PC-9 (cell line): ENCODE measurements at regions not wholly inside any gene's neighbourhood (a gene's known extent, or its start where the extent isn't known, plus 50 kb on each side); places are given as distances from the start of the nearest gene placed in this dataset.

Experiments used
- BruUV-seq: library from RNA; stranded (reverse); fragments of 400-500 nt; replicated peaks from 2 replicates; lab custom pipeline; 2021; lab: Mats Ljungman, UMichigan
- CTCF ChIA-PET: fragments of 300-600 bp; sonication (Branson Sonifier 250); formaldehyde crosslinking; loops from one replicate; lab custom pipeline; 2022; ENCODE audit warnings: antibody characterized with exemption; lab: Charles Lee
- POLR2A ChIA-PET: fragments of 300-600 bp; sonication (Branson Sonifier 250); formaldehyde crosslinking; loops from one replicate; lab custom pipeline; 2022; ENCODE audit warnings: antibody characterized with exemption; ENCODE audit not compliant: unreplicated experiment; lab: Charles Lee
- DNase-seq, 2 experiments: peaks; one replicate each; pipeline versions ENCODE4 v3.0.0 to v3.0.0-alpha.2; 2015 to 2022; ENCODE audit warnings: mixed read lengths in 1 of 2
- H2AFZ ChIP-seq: fragments of 200-600 bp; sonication (generic); 2 replicates; pipeline ENCODE4 v1.8.1; 2017; ENCODE audit warnings: antibody characterized with exemption
- H3F3A ChIP-seq: fragments of 200-600 bp; sonication (generic); 2 replicates; pipeline ENCODE4 v1.8.1; 2017; ENCODE audit warnings: antibody characterized with exemption, mild to moderate bottlenecking, low read depth; ENCODE audit not compliant: insufficient read depth
- H3K27ac ChIP-seq: fragments of 200-600 bp; sonication (generic); 2 replicates; pipeline ENCODE4 v1.6.1; 2016; ENCODE audit warnings: mixed run types
- H3K27me3 ChIP-seq: fragments of 200-600 bp; sonication (generic); 2 replicates; pipeline ENCODE4 v1.6.1; 2016; ENCODE audit warnings: low read depth, mixed run types; ENCODE audit not compliant: insufficient read depth
- H3K36me3 ChIP-seq: fragments of 200-600 bp; sonication (generic); 2 replicates; pipeline ENCODE4 v1.6.1; 2016; ENCODE audit warnings: low read depth, mixed run types
- H3K4me1 ChIP-seq: fragments of 200-600 bp; sonication (generic); replicated peaks from 2 replicates; pipeline ENCODE4 v1.6.1; 2016; ENCODE audit warnings: mixed run types; ENCODE audit not compliant: insufficient read depth
- H3K4me2 ChIP-seq: fragments of 200-600 bp; sonication (generic); 2 replicates; pipeline ENCODE4 v1.6.1; 2017; ENCODE audit warnings: mixed run types
- H3K4me3 ChIP-seq: fragments of 200-600 bp; sonication (generic); 2 replicates; pipeline ENCODE4 v1.6.1; 2016; ENCODE audit warnings: mixed run types
- H3K79me2 ChIP-seq: fragments of 200-600 bp; sonication (generic); 2 replicates; pipeline ENCODE4 v1.6.1; 2017; ENCODE audit warnings: low read depth, mixed run types
- H3K9me2 ChIP-seq: fragments of 200-600 bp; sonication (generic); 2 replicates; pipeline ENCODE4 v1.8.1; 2017; ENCODE audit warnings: mild to moderate bottlenecking; ENCODE audit not compliant: insufficient read depth
- H3K9me3 ChIP-seq: fragments of 200-600 bp; sonication (generic); 2 replicates; pipeline ENCODE4 v1.8.1; 2016; ENCODE audit warnings: low read depth; ENCODE audit not compliant: insufficient read depth
- H4K20me1 ChIP-seq: fragments of 200-600 bp; sonication (generic); 2 replicates; pipeline ENCODE4 v1.8.1; 2017; ENCODE audit not compliant: insufficient read depth
- CTCF ChIP-seq: fragments of 200-600 bp; sonication (generic); conservative IDR thresholded peaks from 2 replicates; pipeline ENCODE4 v1.6.1; 2017; ENCODE audit warnings: mixed run types, antibody characterized with exemption, mild to moderate bottlenecking, moderate library complexity
- EZH2 ChIP-seq: fragments of 200-600 bp; sonication (generic); IDR thresholded peaks from 2 replicates; pipeline ENCODE4 v1.8.0; 2017; ENCODE audit warnings: antibody characterized with exemption, low read depth
- intact Hi-C: fragments of 100-400 bp; cut with micrococcal nuclease; formaldehyde crosslinking; loops from one replicate; pipeline ENCODE4 v1.10.0; 2022; ENCODE audit not compliant: unreplicated experiment

- H3K9me3 ChIP-seq = no peaks in the 10 kb centered on the region
- no TSS peak for BruUV-seq
- H3K79me2 ChIP-seq = no peaks in the 10 kb centered on the region
- no peaks in the 10 kb centered on the region for H4K20me1 ChIP-seq
- H3K4me3 ChIP-seq = no peak overlapping the region
- no peak for DNase-seq
- H3K36me3 ChIP-seq = no peaks in the 10 kb centered on the region
- no peak overlapping the region for H3K27ac ChIP-seq
- H3K9me2 ChIP-seq = no peaks in the 10 kb centered on the region
- TF ChIP-seq EZH2 (no peak), CTCF (no peak)
- no peak overlapping the region for H2AFZ ChIP-seq
- POLR2A ChIA-PET = no interaction called here
- no peaks in the 10 kb centered on the region for H3K4me1 ChIP-seq
- no peaks in the 10 kb centered on the region for H3F3A ChIP-seq
- H3K4me2 ChIP-seq = no peak overlapping the region
- no peaks in the 10 kb centered on the region for H3K27me3 ChIP-seq
- CTCF ChIA-PET = interaction anchor here (0.6 kb wide), 1 partner anchor 236 kb away, joined by 3 read pairs; no protein-coding TSS in a partner anchor
- intact Hi-C loops = no loop called here
These were observed 330.9 kb downstream of the CXXC4 start for GRCh38 chr4:104163820-104164219.

GRCh38 chr4:104146048-104146447, 348.6 kb downstream of the CXXC4 start:
- no peaks in the 10 kb centered on the region for H3K36me3 ChIP-seq
- no peaks in the 10 kb centered on the region for H3F3A ChIP-seq
- no peaks in the 10 kb centered on the region for H3K27me3 ChIP-seq
- CTCF ChIA-PET = no interaction called here
- no peaks in the 10 kb centered on the region for H4K20me1 ChIP-seq
- no peak overlapping the region for H3K4me2 ChIP-seq
- intact Hi-C loops = no loop called here
- no TSS peak for BruUV-seq
- no peak overlapping the region for H3K4me3 ChIP-seq
- no peaks in the 10 kb centered on the region for H3K4me1 ChIP-seq
- no peak for DNase-seq
- H3K79me2 ChIP-seq = no peaks in the 10 kb centered on the region
- POLR2A ChIA-PET = no interaction called here
- no peak overlapping the region for H3K27ac ChIP-seq
- no peak overlapping the region for H2AFZ ChIP-seq
- no peaks in the 10 kb centered on the region for H3K9me3 ChIP-seq
- TF ChIP-seq CTCF (no peak), EZH2 (no peak)
- no peaks in the 10 kb centered on the region for H3K9me2 ChIP-seq

GRCh38 chr4:104138116-104138515, 356.6 kb downstream of the CXXC4 start:
- ChIA-PET POLR2A (no interaction called here), CTCF (no interaction called here)
- Histone ChIP-seq H3K27me3 (no peaks in the 10 kb centered on the region), H2AFZ (no peak overlapping the region), H3K4me2 (no peak overlapping the region), H3K4me3 (no peak overlapping the region), H3K36me3 (no peaks in the 10 kb centered on the region), H3K27ac (no peak overlapping the region), H3K79me2 (no peaks in the 10 kb centered on the region), H3K4me1 (no peaks in the 10 kb centered on the region), H4K20me1 (no peaks in the 10 kb centered on the region), H3K9me2 (no peaks in the 10 kb centered on the region), H3K9me3 (no peaks in the 10 kb centered on the region), H3F3A (no peaks in the 10 kb centered on the region)
- no peak for DNase-seq
- intact Hi-C loops = no loop called here
- TF ChIP-seq EZH2 = no peak
- no peak for TF ChIP-seq CTCF
- BruUV-seq = no TSS peak
